AG09309 (cell line): ENCODE measurements at regions not wholly inside any gene's neighbourhood (a gene's known extent, or its start where the extent isn't known, plus 50 kb on each side); places are given as distances from the start of the nearest gene placed in this dataset.

ENCODE experiments used
- DNase-seq: peaks from one replicate; pipeline ENCODE4 v3.0.0-alpha.2; 2010; ENCODE audit warnings: low read depth
- H3K4me3 ChIP-seq: 2 replicates; pipeline ENCODE4 v1.5.1; 2011; ENCODE audit warnings: mild to moderate bottlenecking, low read depth, low read length, moderate library complexity; ENCODE audit not compliant: control insufficient read depth
- CTCF ChIP-seq: IDR thresholded peaks from 2 replicates; pipeline ENCODE4 v1.5.1; 2011; ENCODE audit warnings: mild to moderate bottlenecking, low read depth, low read length, inconsistent platforms; ENCODE audit not compliant: insufficient read depth, control insufficient read depth; ENCODE audit errors: missing control alignments

- DNase-seq = no peak
- TF ChIP-seq CTCF = no peak
- no peak overlapping the region for H3K4me3 ChIP-seq
These were observed 194.4 kb upstream of the CST7 start for GRCh38 chr20:24754691-24755090.

GRCh38 chr20:24755411-24755922 lies 193.6 kb upstream of the CST7 start:
- H3K4me3 ChIP-seq = no peak overlapping the region
- TF ChIP-seq CTCF = no peak
- DNase-seq = no peak

- DNase-seq = no peak
- no peak for TF ChIP-seq CTCF
- no peak overlapping the region for H3K4me3 ChIP-seq
These were observed 192.6 kb upstream of the CST7 start for GRCh38 chr20:24756292-24757025.

- TF ChIP-seq CTCF = no peak
- no peak overlapping the region for H3K4me3 ChIP-seq
- no peak for DNase-seq
These were observed 187.6 kb upstream of the CST7 start for GRCh38 chr20:24761220-24762065.

GRCh38 chr20:24762371-24762770 lies 186.7 kb upstream of the CST7 start:
- no peak for DNase-seq
- no peak overlapping the region for H3K4me3 ChIP-seq
- TF ChIP-seq CTCF = no peak

- DNase-seq = no peak
- no peak overlapping the region for H3K4me3 ChIP-seq
- TF ChIP-seq CTCF = no peak
These were observed 186.2 kb upstream of the CST7 start for GRCh38 chr20:24762791-24763350.
